Stimulated activated CD4-positive, alpha-beta T cell treated with anti-CD3 and anti-CD28 coated beads, Interleukin-2, amount 100 ng/mL, for 48 hours (primary cell): ENCODE measurements at regions not wholly inside any gene's neighbourhood (a gene's known extent, or its start where the extent isn't known, plus 50 kb on each side); places are given as distances from the start of the nearest gene placed in this dataset.

Experiments used
- DNase-seq, 2 donors: peaks; one replicate each; pipeline ENCODE4 v3.0.0-alpha.2; 2020

DNA sequence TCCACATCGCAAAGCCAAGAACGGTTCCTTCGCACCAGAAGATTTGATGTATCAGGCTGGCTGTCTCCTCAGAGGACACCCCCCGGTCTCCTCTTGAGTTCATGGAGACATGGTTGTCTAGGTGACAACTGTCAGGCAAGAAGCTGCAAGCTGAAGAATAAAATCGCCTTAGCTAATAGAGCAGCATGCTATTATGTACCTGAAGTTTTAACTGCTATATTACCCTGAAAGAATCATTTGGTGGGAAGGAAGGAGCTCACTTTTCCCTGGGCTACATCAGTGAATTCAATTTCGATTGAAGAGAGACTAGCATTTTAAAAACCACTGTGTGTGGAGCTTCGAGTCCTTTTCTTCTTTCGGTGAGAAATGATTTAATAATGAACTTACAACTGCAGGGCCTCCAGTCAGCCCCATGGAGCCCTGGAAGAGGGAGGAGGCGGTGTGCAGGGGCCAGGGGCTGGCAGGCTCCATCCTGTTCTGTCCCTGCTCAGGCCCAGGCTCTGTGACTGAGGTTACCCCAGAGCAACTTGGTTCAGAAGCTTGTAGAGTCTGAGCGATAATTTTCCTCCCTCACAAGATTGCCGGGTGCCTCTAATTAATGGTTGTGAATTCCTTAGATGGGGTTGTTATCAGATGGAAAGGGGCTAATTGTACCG lies 191.3 kb downstream of the MID1IP1 start:
- no peak for DNase-seq

DNA sequence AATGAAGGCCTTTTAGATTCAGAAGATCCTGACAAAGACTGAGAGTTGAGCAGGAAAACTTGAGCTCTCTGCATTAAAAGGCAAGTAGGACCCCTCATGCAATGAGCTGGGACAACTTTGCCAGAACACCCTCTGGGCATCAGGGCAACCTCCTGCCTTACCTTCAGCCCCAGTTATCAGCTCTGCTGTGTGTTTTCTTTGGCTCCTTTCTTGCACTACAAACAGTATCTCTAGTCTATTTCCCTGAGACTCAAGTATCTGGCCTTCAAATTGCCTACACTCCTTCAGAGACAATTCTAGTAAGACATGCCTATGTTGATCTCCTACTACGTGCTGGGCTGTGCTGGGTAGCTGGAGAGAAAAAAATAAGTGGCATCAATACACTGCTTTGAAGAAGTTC lies 192.2 kb downstream of the MID1IP1 start:
- DNase-seq = no peak

DNA sequence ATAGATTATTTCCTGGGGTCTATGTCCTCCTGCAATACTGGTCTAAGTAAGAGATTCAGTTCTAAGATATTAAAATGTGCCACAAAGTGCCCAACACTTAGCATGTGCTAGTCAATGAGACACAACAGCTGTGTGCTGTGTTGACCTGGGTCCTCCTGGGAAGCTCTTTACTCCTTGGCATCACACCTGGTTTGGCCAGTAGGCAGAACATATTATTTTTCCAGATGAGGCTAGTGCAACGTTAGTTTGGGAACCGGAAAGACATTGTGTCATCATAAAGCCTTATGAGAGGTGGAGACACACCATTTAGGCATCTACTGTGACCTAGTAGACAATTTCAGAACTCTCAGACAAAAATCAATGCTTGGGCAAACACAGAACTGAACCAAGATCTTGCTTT lies 197.8 kb downstream of the MID1IP1 start:
- no peak for DNase-seq

DNA sequence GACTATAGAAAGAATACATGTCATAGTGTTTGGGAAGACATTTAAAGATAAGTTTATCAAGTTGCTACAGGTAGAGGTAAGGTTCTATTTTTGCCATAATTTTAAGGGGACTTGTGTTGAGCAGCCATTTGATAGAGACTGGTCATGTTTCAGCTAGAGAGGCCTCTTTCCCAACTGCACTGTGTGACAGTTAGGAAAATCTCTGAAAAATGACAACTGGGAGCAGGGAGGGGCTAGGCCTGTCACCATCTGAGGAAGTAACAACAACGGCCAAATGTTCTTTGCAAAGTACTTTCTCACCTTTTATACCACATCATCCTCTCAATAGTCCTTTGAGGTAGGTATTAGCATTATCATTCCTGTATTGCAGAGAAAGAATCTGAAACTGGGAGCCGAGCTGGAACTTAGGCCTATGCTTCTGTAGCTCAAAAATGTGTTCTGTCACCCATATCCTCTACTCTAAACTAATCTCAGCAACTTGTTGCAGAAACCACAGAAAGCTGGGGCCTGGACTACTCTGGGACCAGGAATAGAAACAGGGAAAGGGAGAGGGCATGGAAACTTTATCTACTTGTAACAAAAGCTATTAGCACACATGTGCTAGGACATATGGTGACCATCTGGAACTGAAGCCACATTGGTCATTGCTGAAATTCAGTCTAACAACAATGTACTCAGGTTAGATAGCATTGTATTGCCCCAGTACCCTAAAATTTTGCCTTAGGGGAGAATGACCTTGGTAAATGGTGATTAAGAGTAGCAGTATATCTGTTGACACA lies 198.9 kb downstream of the MID1IP1 start:
- DNase-seq = no peak

DNA sequence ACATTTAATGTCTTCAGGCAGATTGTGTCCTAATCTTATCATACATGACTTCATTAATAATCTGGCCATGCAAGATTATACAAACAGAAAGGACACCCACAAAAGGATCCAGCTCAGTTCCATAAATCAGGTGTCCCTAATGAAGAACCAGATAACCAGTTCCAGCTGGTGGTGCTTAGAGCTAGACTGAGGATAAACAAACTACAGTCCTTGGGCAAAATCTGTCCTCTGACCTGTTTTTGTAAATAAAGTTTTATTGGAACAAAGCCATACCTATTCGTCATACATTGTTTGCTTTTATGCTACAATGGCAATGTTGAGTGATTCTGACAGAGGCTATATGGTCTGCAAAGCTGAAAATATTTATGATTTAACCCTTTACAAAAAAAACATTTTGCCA lies 199.5 kb downstream of the MID1IP1 start:
- DNase-seq = no peak

DNA sequence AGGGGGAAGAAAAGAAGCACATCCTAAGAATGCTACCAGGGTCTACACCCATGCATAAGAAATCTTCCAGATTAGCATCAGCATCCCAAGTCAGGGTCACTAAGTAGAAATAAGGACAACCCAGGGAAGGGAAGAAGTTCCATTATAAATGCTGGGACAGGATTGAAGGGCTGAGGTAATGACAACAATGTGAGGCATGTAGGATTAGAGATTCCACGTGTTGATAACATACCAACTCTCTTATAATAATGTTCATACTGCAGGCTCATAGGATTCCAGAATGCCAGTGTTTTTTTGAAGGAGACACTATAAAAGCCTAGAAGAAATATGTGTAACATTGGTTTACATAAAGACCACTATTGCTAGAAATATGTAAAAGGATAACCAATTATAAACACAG lies 201.2 kb downstream of the MID1IP1 start:
- DNase-seq = no peak

DNA sequence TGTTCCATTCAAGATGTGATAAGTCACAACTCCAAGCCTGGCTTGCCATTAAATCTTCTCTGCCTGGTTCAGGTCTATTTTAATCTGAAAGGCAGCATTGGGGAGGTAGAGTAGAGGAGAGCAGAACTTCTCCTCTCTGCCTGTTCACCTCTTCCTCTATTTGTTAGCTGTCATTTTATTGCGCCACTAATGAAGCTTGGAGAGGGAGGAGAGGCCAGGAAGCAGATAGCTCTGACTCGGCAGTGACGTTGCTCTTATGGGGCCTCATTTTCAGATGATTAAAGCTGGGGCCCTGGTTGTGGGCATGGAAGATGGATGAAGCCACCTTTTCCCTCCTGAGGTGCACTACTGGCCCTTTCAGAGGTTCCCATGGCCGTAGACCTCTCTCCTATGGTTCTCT lies 207.3 kb downstream of the MID1IP1 start:
- DNase-seq = no peak

DNA sequence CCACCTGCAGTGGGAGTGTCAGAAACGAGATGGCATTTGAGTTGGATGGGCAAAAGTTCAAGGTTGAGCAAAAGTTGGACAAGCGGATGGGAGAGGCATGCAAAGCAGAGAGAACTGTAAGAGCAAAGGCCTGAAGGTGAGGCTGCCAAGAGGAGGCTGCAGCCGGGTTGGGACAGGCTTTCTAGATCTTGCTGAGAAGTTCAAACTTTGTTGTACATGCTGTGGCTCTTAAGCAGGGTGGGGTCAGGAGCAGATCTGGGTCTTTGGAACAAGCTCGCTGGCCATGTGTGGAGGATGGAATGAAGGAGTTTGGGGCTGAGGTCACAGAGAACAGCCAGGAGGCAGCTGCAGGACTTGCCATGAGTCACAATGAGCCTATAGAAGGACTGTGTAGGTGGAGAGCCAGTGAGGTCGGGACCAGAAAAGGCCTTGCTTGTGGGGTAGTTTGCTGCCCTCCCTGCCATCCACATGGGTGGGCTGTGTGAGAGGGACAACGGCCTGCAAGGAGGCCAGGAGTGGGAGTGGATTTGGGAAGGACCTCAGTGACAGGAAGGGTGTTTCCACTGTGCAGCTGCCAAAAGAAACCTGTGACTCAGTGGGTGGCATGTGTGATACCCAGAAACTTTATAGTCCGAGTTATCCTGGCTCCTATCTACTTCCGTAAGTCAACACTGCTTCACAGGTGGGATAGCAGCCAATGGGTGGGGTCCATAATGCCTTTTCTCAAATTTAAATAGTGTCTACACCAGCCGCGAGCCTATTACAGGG lies 210.4 kb downstream of the MID1IP1 start:
- DNase-seq = no peak

DNA sequence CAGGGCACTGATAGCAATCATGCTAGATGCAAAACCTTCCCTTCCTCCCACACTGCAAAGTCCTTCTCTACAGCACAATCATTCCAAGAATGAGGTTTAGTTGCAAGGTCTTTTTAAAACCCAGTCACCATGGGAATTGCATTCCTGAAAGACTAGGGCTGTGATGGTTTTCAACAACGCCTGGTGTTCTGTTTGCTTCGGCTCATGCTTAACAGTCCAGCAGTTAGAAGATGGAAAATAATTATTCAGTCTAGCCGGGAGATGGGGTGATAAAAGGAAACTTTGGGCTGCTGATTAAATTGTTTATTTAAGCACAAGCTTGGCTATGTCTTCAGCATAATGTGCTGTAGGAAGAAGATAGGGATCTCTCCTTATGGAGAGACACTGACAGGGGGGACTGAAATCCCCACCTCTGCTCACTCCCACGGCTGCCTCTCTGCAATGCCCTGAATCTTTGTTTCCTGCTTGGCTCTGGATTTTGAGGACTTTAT lies 211.4 kb downstream of the MID1IP1 start:
- DNase-seq = no peak

DNA sequence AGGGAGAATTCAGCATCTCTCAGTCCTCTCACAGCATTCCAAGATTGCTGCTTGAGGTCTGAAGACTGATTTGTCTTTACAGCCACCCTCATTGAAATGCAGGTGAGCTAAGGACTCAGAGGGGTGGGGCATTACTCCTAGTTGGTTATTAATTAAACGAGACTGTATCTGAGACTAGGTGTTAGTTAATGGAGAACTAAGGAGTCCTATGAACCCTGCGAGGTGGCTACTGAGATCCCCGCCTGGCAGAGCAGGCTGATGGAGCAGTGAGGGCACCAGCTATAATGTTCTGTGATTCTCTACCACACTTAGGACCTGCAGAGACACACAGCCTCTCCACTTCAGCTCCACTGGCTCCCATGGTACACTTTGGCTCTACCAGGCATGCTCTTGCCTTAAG lies 215.3 kb downstream of the MID1IP1 start:
- no peak for DNase-seq

DNA sequence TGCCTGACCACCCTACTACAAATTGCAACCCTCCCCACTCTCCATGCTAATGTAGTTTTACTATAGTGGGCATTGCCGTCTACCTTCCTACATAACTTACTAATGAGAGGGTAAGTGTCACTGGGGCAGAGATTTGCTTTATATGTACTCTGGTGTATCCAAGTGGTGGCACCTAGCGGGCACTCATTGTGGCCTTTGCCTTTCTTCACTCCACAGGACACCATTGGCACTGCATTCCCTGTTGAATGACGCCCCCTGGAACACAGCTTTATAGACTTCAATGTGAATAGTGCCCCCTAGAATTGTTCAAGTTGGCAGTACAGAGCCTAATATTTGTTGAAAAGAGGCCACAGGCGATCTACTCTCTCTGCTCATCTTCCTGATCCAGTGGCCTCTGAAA lies 215.8 kb downstream of the MID1IP1 start:
- no peak for DNase-seq

DNA sequence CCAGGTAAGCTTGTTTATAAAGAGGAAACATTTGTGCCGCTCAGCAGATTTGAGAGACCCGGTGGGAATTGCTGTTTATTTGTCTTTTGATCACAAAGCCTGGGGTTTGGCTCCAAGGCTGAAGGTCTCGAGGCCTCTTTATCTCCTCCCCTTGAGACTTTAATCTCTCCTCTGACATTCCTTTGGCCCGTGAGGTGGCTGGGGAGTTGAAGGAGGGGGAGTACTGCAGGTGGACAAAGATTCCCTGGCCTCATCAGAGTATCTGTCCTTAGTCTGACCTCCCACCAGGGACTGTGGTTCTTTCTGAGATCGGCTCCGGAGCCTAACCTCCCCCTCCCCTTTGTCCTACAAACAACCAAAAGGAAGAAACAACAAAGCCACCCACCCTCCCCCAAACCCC lies 216.5 kb downstream of the MID1IP1 start:
- no peak for DNase-seq

DNA sequence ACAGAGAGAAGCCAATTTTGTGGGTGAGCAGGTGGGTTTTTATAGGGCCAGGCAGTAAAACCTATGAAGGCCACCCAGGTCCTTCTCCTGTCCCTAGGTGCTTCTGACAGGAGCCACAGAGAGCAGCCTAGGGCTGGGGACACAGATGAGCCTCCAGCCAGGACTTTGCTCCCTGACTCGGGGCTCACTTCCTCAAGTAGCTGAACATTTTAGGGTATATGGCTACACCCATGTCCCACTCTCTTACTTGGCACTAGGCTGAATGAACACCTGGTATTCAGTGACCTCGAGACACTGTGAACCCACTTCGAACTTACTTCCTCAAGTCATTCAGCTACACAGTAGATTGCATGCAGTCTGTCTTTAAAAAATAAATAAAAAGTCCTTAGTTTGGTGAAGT lies 217.3 kb downstream of the MID1IP1 start:
- DNase-seq = no peak

DNA sequence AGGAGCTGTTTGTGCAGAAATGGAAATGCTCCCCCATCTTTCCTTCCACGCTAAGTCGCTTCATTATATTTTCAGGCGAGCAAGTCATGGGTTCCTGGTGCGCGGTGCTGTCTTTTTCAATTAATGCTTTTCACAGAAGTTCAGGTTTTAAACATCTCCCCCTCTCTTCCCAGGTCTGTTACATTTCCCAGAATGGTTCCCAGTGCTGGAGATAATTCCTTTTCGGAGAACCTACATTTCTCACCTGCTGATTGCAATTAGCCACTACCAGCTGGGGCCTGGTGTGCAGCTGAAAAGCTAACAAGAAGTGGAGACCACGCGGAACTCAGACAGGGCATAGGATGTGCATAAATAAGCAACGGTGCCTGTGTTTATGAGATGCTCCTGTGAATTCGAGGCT lies 217.8 kb downstream of the MID1IP1 start:
- DNase-seq = no peak

DNA sequence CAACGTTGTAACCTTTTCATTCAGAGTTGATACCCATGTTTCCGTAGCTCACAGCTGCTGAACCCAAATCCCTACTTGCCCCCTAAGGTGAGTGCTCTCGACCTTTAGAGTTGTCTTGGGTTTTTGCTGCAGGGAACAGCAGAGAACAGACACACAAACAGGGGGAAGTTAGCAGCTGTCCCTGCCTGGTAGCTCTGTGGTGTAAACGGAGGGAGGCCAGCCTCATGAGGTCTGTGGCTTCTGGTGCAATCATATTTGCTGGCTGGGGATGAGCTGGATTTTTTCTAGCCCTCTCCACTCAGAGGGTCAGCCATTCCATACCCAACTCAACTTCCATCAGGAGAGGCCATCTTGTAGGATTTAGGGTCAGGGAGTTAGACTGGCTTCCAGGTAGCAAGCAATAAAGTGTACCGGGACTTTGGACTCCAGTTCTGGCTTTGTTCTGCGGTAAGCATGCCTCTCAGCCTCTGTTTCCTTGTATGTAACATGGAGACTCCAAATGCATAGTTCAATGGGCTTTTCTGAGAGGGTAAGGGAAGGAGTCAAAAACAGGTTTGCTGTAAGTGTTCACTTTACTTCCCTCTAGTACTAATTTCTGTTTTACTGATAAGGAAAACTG lies 218.9 kb downstream of the MID1IP1 start:
- DNase-seq = no peak

DNA sequence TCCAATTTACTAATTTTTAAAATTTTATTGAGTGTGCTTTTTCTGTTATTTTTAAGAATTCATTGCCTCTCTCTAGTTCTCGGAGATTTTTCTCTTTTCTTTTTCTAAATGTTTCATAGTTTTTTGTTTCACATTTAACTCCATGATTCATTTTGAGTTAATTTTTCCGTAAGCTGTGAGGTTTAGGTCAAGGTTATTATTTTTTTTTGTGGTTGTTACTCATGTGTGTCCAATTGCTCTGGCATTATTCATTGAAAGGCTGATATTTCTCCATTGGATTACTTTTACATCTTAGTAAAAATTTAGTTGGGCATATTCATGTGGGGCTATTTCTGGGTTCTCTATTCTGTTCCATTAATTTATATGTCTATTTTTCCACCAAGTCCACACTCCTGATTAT lies 220.8 kb downstream of the MID1IP1 start:
- DNase-seq = no peak

DNA sequence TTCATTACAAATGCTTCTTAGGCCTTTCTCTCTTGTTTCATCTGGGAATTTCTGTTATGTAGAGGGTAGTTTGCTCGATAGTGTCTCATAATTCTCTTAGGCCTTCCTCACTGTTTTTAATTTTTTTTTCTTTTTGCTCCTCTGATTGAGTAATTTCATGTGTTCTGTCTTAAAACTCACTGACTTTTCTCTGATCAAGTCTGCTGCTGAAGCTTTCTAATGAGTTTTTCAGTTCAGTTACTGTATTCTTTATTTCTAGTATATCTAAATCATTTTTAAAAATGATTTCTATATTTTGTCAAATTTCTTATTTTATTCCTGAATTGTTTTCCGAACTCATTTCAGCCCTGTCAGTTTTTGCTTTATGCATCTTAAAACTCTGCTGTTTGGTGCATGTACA lies 228.0 kb downstream of the MID1IP1 start:
- DNase-seq = no peak

DNA sequence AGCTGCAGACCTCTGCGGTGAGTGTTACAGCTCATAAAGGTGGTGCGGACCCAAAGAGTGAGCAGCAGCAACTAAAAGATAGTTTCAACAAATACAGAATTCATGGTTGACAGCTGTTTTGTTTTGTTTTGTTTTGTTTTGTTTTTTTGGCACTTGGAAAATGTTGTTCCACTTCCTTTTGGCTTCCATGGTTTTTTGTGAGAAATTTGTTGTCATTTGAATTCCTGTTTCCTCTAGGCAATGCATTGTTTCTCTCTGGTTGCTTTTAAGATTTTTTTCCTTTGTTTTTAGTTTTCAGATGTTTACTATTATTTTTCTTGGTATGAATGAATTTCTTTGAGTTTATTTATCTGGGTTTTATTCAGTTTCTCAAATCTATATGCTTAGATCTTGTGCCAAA lies 229.4 kb downstream of the MID1IP1 start:
- no peak for DNase-seq

DNA sequence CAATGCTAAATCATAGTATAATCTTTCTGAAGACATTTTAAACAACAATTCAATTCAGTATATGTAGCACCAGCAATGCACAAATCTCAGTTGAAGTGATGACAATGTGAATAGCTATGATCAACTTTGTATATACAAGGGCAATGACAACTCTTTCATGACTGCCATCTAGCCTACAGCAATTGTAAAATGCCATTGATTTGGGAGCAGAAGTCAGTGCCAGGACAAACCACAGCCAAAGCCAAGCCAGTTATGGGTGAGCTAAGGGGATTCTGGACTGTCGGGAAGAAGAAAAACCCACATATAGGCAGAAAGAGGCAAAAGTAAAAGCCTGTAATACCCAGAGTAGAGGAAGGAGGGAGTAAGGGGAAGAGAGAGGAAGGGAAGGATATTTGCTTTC lies 238.6 kb downstream of the MID1IP1 start:
- no peak for DNase-seq

DNA sequence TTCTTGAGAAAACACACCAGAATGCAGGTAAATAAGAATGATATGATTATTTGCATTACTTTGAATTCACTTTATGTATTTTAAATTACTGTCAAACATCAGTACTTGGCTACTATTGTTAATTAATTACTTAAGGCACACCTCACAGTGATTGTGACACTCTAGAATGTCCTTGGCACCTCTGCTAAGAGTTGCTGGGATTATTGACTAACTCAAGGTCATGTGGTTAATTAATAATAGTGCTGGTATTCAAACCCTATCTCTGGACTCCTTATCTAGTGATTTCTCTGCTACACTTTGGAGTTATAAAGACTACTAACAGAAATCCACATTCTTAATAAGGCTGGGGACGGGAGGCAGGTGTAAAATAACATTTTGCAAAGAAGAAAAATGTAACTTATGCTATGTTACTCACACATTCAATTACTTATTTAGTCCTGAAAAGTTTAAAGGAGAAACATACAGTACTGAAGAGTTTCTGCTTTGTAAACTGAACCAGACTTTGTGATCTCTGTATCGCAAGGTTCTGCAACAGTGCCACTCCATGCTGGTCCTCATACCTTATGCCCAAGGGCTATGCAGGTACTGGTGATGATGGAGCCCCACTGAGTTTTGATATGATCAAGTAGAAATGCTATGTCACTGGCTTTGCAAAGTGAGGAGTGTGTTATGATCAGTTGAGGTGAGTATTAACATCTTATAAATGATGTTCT lies 242.7 kb downstream of the MID1IP1 start:
- no peak for DNase-seq

DNA sequence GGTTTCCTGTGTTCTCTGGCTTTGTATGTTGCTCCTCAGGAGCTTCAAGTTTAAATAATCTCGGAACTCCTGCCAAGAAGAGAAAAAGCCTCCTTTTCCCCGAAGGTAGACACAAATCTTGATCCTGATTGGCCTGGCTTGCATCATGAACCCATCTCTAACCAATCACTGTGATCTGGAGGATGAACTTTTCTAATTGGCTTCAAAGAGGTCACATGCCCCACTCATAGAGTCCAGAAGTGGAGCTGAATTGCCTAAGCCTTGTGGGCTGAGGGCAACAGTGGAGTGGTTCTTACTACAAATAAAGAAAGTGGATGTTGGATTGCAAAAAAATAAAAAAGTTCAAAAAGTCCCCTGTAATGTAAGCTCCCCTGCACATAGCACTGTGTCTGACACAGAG lies 245.9 kb downstream of the MID1IP1 start:
- DNase-seq = no peak

DNA sequence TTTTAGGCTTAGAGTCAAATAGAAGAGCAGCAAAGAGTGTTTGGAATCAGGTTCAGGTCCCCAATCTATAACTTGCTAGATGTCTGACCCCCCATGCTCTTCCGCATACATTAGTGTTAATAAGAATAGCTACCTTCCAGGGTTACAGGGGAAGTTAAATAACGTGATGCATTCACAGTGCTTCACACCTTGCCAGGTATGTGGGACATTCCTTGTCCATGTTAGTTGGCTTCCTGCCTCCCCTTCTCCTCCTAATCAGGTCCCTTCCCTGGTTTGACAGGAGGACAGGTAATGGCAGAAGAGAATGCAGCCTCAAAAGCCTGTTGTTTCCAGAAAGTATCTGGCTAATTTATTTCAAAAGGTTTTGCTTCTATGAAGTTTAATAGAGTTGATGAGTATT lies 248.7 kb downstream of the MID1IP1 start:
- DNase-seq = no peak

DNA sequence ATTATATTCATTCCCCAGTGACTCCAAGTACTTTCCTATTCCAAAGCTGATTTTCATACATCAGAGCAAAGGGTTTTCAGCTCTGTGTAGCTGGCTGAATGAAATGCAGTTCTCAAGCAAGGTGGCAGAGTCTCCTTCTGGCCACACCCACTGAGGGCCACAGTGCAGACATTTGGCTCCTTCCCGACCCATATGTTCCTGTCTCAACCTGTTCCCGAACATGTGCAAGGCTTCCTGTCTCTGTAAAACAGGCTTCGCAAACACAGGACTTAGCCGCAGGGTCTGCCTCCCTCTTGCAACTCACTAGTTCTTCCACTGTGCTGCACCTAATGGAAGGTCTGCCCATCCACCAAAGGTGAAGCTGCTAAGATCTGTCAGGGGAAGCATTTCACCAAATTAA lies 249.2 kb downstream of the MID1IP1 start:
- no peak for DNase-seq
